Tibial artery (tissue), 4 donors: ENCODE measurements at regions not wholly inside any gene's neighbourhood (a gene's known extent, or its start where the extent isn't known, plus 50 kb on each side); places are given as distances from the start of the nearest gene placed in this dataset.

Experiments used
- DNase-seq, 2 donors: peaks; one replicate each; pipeline ENCODE4 v3.0.0-alpha.2; 2019
- H3K27ac ChIP-seq, 2 donors: fragments of 200-600 bp; sonication (generic) in 1 of 2; 1 replicate in 1 of 2; 2 replicates in 1 of 2; pipeline ENCODE4 v1.5.1; 2018 to 2019; ENCODE audit warnings: mild to moderate bottlenecking in 1 of 2
- H3K27me3 ChIP-seq, 2 donors: fragments of 200-600 bp; sonication (generic) in 1 of 2; one replicate each; pipeline versions ENCODE4 v1.5.1 to v1.6.0; 2016 to 2019
- H3K36me3 ChIP-seq, 3 donors: fragments of 200-600 bp; sonication (generic) in 2 of 3; one replicate each; pipeline ENCODE4 v1.5.1; 2016 to 2019; ENCODE audit warnings: mild to moderate bottlenecking in 2 of 3
- H3K4me1 ChIP-seq, 4 donors: fragments of 200-600 bp; sonication (generic) in 2 of 4; 1 replicate in 3 of 4; 2 replicates in 1 of 4; pipeline ENCODE4 v1.5.1; 2016 to 2019
- H3K4me3 ChIP-seq, 2 donors: fragments of 200-600 bp; sonication (generic) in 1 of 2; 1 replicate in 1 of 2; 2 replicates in 1 of 2; pipeline ENCODE4 v1.5.1; 2018 to 2019; ENCODE audit warnings: mild to moderate bottlenecking in 2 of 2
- H3K9me3 ChIP-seq, 3 donors: fragments of 200-600 bp; sonication (generic) in 1 of 3; one replicate each; pipeline ENCODE4 v1.5.1; 2016 to 2019
- intact Hi-C: fragments of 100-400 bp; cut with DNase I; formaldehyde crosslinking; loops from one replicate; pipeline ENCODE4 v1.15.0; 2023; ENCODE audit warnings: low total_unique reads
- TF ChIP-seq, protein P1 (sequence below), 2 experiments: fragments of 200-600 bp in 1 of 2; fragments of 450-650 bp in 1 of 2; IDR thresholded peaks; one replicate each; pipeline ENCODE4 v1.5.1; 2017 to 2019; ENCODE audit warnings: antibody characterized with exemption in 2 of 2, mild to moderate bottlenecking in 1 of 2, moderate library complexity in 1 of 2

DNA sequence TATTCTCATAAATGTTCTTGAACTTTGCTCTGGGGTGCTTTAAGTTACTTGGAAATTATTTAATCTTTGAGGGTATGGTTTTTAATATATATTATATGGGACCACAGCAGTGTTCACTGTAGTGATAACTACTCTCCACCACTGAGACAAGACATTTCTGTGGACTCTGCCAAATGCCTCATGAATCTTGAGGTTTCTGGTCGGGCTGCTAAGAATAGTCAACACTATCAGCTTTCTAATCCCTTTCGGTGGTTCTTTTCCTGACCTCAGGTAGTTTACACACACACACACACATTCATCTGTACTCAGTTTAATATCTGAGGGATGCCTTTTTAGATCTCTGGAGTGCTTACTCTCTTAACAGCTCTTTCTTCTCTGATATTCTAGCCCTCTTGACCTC is 500.7 kb downstream of the MAFB start:
- Histone ChIP-seq H3K36me3 (no peaks in the 10 kb centered on the region), H3K4me1 (peaks cover 0 to 19% (median 13%) of the 10 kb centered on the region in 4 donors), H3K9me3 (no peaks in the 10 kb centered on the region), H3K27me3 (no peaks in the 10 kb centered on the region), H3K4me3 (no peak overlapping the region), H3K27ac (no peak overlapping the region)
- DNase-seq, result no peak
- intact Hi-C loops, result no loop called here
- TF ChIP-seq, protein P1, sequence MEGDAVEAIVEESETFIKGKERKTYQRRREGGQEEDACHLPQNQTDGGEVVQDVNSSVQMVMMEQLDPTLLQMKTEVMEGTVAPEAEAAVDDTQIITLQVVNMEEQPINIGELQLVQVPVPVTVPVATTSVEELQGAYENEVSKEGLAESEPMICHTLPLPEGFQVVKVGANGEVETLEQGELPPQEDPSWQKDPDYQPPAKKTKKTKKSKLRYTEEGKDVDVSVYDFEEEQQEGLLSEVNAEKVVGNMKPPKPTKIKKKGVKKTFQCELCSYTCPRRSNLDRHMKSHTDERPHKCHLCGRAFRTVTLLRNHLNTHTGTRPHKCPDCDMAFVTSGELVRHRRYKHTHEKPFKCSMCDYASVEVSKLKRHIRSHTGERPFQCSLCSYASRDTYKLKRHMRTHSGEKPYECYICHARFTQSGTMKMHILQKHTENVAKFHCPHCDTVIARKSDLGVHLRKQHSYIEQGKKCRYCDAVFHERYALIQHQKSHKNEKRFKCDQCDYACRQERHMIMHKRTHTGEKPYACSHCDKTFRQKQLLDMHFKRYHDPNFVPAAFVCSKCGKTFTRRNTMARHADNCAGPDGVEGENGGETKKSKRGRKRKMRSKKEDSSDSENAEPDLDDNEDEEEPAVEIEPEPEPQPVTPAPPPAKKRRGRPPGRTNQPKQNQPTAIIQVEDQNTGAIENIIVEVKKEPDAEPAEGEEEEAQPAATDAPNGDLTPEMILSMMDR (IDR thresholded peaks at IDR 0.05), result no peak

GRCh38 chr20:40186826-40187225 is 502.2 kb downstream of the MAFB start:
- TF ChIP-seq, protein P1 (IDR thresholded peaks at IDR 0.05), result no peak

DNA sequence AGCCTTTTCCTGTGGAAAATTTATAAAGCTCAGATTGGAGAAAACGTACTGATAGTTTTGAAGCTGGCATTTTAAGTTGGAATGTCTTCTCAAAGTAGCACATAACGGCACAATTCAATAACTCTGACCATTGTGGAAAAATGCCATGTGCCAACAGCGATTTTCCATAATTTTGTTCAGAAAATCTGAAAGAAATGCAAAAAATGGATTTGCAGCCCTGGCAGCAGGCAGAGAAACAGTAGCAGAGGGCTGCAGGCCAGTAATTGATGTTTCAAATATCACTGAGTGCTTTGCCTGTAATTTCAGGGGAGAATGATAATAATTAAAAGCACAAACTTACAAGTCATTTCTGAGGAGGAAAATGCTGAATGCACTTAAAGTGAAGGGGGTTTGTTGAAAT is 507.4 kb downstream of the MAFB start:
- TF ChIP-seq, protein P1 (IDR thresholded peaks at IDR 0.05), result no peak
- no peaks in the 10 kb centered on the region for H3K36me3 ChIP-seq
- DNase-seq, result no peak
- H3K9me3 ChIP-seq, result no peaks in the 10 kb centered on the region
- H3K4me1 ChIP-seq, result no peaks in the 10 kb centered on the region
- intact Hi-C loops, result no loop called here
- H3K27ac ChIP-seq, result no peak overlapping the region
- no peaks in the 10 kb centered on the region for H3K27me3 ChIP-seq
- H3K4me3 ChIP-seq, result no peak overlapping the region

More at GRCh38 chr20:40186826-40187225, 502.2 kb downstream of the MAFB start:
- Histone ChIP-seq H3K27me3 (no peaks in the 10 kb centered on the region), H3K4me1 (peaks cover 0 to 11% (median 10%) of the 10 kb centered on the region in 4 donors), H3K27ac (no peak overlapping the region), H3K9me3 (no peaks in the 10 kb centered on the region), H3K36me3 (no peaks in the 10 kb centered on the region), H3K4me3 (no peak overlapping the region)
- intact Hi-C loops, result no loop called here
- DNase-seq, result no peak

DNA sequence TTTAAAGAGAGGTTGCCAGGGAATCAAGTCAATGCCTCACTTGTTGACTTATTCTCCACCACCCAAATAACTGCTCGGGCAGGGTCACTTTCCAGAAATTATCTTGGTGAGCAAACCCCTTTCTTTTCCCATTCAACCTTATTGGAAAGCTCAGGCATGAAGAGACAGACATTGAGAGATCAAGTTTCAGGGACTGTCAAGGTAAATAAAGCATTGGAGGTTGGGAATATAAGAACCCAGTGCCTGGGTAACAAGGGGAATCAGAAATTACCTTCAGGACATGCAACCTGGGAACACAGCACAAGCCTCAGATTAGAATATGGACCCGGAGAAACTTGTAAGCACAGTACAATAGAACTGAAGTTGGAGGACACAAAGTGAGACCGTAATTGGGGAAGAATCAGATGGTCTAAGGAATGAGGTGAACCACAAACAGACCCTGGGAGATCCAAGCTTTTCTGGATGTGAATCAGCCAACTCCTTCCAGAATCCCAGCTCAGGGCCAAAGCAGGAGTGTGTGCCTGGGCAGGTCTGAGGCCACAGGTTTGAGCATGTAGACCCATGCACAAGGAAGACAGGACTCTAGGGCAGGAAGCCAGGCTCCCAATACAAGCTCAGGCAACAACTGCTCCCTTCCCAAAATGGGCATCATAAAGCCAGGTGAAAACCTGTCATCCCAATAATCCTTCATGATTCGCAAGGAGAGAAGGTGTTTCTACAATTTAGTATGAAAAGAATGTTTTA is 512.8 kb downstream of the MAFB start:
- Histone ChIP-seq H3K27me3 (no peaks in the 10 kb centered on the region), H3K4me3 (no peak overlapping the region), H3K36me3 (no peaks in the 10 kb centered on the region), H3K4me1 (no peaks in the 10 kb centered on the region), H3K27ac (no peak overlapping the region), H3K9me3 (no peaks in the 10 kb centered on the region)
- TF ChIP-seq, protein P1 (IDR thresholded peaks at IDR 0.05), result no peak
- DNase-seq, result no peak
- intact Hi-C loops, result no loop called here

GRCh38 chr20:40175296-40175695 is 513.7 kb downstream of the MAFB start:
- no peak overlapping the region for H3K27ac ChIP-seq
- intact Hi-C loops, result no loop called here

More at GRCh38 chr20:40175296-40175695, 513.7 kb downstream of the MAFB start:
- DNase-seq, result no peak
- Histone ChIP-seq H3K4me1 (no peaks in the 10 kb centered on the region), H3K27me3 (no peaks in the 10 kb centered on the region), H3K4me3 (no peak overlapping the region), H3K9me3 (no peaks in the 10 kb centered on the region), H3K36me3 (no peaks in the 10 kb centered on the region)
- TF ChIP-seq, protein P1 (IDR thresholded peaks at IDR 0.05), result no peak
